GM06990 (cell line): ENCODE measurements at regions not wholly inside any gene's neighbourhood (a gene's known extent, or its start where the extent isn't known, plus 50 kb on each side); places are given as distances from the start of the nearest gene placed in this dataset.
"Not testable (repeated sequence)": the region's sequence is repeated elsewhere in the genome, so short reads cannot be mapped to it uniquely, and the experiment has no call there.

Source experiments
- DNase-seq: peaks from one replicate; pipeline ENCODE4 v3.0.0-alpha.2; 2011; ENCODE audit not compliant: insufficient read length; ENCODE audit errors: extremely low read depth
- H3K27me3 ChIP-seq: replicated peaks from 2 replicates; pipeline ENCODE4 v1.6.0; 2011; ENCODE audit warnings: low read length; ENCODE audit not compliant: control insufficient read depth, insufficient read depth
- H3K36me3 ChIP-seq: 2 replicates; pipeline ENCODE4 v1.5.1; 2011; ENCODE audit warnings: low read length; ENCODE audit not compliant: control insufficient read depth, insufficient read depth
- H3K4me3 ChIP-seq: replicated peaks from 2 replicates; pipeline ENCODE4 v1.5.1; 2011; ENCODE audit warnings: low read depth, mild to moderate bottlenecking, control low read depth, low read length
- TF ChIP-seq, protein P1 (sequence below): IDR thresholded peaks from 2 replicates; pipeline ENCODE4 v1.5.1; 2011; ENCODE audit warnings: low read length, control low read depth, mild to moderate bottlenecking, inconsistent platforms; ENCODE audit not compliant: insufficient read depth, poor library complexity, severe bottlenecking

DNA sequence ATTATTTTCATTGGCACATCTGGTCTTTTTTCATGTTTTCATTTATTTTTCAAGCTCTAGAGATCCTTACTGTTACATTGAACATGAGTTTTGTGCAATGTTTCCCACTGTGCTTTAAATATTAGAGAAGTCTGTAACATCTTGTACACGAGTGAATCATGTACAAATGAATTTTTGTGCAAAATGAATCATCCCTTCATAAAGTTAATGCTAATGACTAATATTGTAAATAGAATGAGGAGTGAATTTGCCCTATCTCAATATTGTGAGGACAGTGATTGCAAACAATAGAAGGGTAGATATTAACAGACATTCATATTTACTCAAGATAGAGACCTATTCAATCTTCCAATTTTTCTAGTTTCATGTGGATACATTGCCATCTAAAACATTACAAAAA, 463.3 kb upstream of the FOXG1 start:
- no peak for DNase-seq
- Histone ChIP-seq H3K27me3 (no peaks in the 10 kb centered on the region), H3K36me3 (no peaks in the 10 kb centered on the region), H3K4me3 (no peak overlapping the region)
- TF ChIP-seq, protein P1, sequence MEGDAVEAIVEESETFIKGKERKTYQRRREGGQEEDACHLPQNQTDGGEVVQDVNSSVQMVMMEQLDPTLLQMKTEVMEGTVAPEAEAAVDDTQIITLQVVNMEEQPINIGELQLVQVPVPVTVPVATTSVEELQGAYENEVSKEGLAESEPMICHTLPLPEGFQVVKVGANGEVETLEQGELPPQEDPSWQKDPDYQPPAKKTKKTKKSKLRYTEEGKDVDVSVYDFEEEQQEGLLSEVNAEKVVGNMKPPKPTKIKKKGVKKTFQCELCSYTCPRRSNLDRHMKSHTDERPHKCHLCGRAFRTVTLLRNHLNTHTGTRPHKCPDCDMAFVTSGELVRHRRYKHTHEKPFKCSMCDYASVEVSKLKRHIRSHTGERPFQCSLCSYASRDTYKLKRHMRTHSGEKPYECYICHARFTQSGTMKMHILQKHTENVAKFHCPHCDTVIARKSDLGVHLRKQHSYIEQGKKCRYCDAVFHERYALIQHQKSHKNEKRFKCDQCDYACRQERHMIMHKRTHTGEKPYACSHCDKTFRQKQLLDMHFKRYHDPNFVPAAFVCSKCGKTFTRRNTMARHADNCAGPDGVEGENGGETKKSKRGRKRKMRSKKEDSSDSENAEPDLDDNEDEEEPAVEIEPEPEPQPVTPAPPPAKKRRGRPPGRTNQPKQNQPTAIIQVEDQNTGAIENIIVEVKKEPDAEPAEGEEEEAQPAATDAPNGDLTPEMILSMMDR = no peak

- no peaks in the 10 kb centered on the region for H3K36me3 ChIP-seq
- TF ChIP-seq, protein P1 = no peak
- H3K27me3 ChIP-seq = no peaks in the 10 kb centered on the region
- DNase-seq = no peak
- no peak overlapping the region for H3K4me3 ChIP-seq
These were observed 460.6 kb upstream of the FOXG1 start for GRCh38 chr14:28305938-28306337.

DNA sequence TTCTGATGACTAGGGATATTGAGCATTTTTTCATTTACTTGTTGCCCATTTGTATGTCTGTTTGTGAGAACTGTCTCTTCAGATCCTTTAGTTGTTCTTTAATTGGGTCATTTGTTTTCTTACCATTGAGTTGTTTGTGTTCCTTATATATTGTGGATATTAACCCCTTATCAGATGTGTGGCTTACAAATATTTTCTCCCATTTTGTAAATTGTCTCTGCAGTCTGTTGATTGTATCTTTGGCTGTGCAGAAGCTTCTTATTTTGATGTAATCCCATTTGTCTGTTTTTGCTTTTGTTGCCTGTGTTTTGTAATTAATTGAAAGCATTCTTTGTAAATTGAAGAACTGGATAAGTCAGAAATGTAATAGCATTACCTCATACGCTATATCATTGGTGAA, 459.1 kb upstream of the FOXG1 start:
- no peaks in the 10 kb centered on the region for H3K27me3 ChIP-seq
- TF ChIP-seq, protein P1 = no peak
- no peak for DNase-seq

DNA sequence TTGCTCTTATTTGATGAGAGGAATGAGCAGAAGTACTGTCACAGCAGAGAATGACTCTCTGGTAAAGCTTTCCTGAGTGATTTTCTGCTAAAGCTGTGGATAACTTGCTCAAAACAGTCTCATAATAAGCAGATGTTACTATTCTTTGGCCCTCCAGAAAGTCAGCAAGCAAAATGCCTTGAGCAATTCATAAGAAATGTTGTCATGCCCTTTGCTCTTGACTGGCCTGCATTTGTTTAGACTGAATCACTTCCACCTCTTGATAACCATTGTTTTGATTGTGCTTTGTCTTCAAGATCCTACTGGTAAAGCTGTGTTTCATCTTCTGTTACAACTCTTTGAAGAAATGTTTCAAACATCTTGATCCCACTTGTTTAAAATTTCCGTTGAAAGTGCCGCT, 457.9 kb upstream of the FOXG1 start:
- Histone ChIP-seq H3K4me3 (no peak overlapping the region), H3K27me3 (no peaks in the 10 kb centered on the region), H3K36me3 (no peaks in the 10 kb centered on the region)
- DNase-seq = no peak
- TF ChIP-seq, protein P1 = no peak

More for the DNA sequence above, 459.1 kb upstream of the FOXG1 start:
- Histone ChIP-seq H3K4me3 (no peak overlapping the region), H3K36me3 (no peaks in the 10 kb centered on the region)

GRCh38 chr14:28317890-28318675, 448.5 kb upstream of the FOXG1 start:
- not testable (repeated sequence) for DNase-seq, H3K36me3 ChIP-seq, H3K27me3 ChIP-seq, H3K4me3 ChIP-seq

DNA sequence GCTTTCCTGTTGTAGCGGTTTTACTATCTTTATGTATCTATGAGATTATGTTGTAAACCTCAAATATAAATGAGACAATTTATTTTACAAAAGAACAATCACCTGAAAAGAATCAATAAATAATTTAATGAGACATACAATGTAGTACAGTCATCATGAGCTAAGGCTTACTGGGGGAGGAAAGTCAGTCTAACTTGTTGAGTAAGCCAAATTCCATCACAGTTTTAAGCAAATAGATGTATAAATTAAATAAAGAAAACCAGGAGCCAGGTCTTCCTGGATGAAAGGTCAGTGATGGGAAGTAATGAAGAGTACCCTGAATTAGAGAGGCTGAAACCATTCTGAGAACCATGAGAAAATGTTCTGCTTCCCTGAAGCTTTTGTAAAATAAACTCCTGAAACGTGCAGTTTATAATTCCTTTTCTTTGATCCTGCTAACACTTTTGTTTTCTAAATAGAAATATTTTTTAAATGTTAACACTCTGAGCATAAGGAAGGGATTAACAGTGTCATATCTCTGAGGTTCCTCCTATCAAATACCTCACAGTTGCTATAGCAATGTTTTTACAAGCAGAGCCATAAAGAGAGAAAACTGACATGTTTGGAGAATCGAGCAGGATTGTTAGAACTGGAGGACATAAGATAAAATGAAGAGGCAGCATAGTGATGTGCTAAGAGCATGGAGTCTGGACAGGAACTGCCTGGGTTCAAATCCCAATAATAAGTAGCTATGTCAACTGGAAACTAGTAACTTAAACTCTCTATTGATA, 444.9 kb upstream of the FOXG1 start:
- TF ChIP-seq, protein P1 = no peak
- H3K36me3 ChIP-seq = no peaks in the 10 kb centered on the region
- H3K27me3 ChIP-seq = no peaks in the 10 kb centered on the region
- H3K4me3 ChIP-seq = no peak overlapping the region
- DNase-seq = no peak
